Type B pancreatic cell (in vitro differentiated cells): ENCODE measurements at regions not wholly inside any gene's neighbourhood (a gene's known extent, or its start where the extent isn't known, plus 50 kb on each side); places are given as distances from the start of the nearest gene placed in this dataset.

Source experiments
- DNase-seq: peaks from one replicate; pipeline ENCODE4 v3.0.0; 2021; ENCODE audit warnings: mixed read lengths; ENCODE audit not compliant: unreplicated experiment; ENCODE audit errors: extremely low spot score
- H3K27ac Mint-ChIP-seq: 2 replicates; pipeline ENCODE4 v1.8.0; 2021; ENCODE audit warnings: mild to moderate bottlenecking, mixed read lengths
- H3K27me3 Mint-ChIP-seq: 2 replicates; pipeline ENCODE4 v1.8.0; 2021; ENCODE audit warnings: mixed read lengths
- H3K36me3 Mint-ChIP-seq: 2 replicates; pipeline ENCODE4 v1.8.0; 2021; ENCODE audit warnings: mixed read lengths
- H3K4me1 Mint-ChIP-seq: one replicate; pipeline ENCODE4 v1.8.0; 2021; ENCODE audit warnings: mixed read lengths; ENCODE audit not compliant: unreplicated experiment
- H3K4me3 Mint-ChIP-seq: 2 replicates; pipeline ENCODE4 v1.8.0; 2021; ENCODE audit warnings: mild to moderate bottlenecking, mixed read lengths
- H3K9me3 Mint-ChIP-seq: 2 replicates; pipeline ENCODE4 v1.8.0; 2021; ENCODE audit warnings: mixed read lengths
- CTCF ChIP-seq: fragments of 200-600 bp; sonication (generic); conservative IDR thresholded peaks from 2 replicates; pipeline ENCODE4 v1.5.0; 2021; ENCODE audit warnings: antibody characterized with exemption, mild to moderate bottlenecking

GRCh38 chr9:89862316-89862715 lies 257.5 kb downstream of the GADD45G start:
- Mint-ChIP-seq H3K9me3 (peaks cover 10% of the 10 kb centered on the region), H3K4me3 (no peak overlapping the region), H3K27me3 (no peaks in the 10 kb centered on the region), H3K36me3 (peaks cover 3% of the 10 kb centered on the region), H3K27ac (no peak overlapping the region), H3K4me1 (peaks cover 26% of the 10 kb centered on the region)
- DNase-seq = no peak
- TF ChIP-seq CTCF = no peak

DNA sequence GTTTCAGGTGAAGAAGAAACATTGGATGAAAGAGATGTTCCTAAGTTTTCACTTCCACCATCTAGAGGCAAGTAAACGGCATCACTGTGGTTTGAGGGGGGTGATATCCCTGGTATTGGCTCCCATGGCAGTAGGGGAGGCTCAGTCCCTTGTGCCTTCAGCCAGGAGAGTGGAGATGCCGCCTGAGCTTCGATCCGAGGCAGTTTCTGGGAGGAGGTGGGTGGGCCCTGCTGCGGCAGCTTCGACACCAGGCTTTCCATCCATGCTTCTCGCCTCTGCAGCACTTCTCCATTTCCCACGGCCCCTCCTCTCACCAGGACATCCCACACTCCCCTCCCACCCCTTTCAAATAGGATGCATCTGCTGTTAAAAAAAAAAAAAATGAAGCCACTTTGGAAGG lies 258.3 kb downstream of the GADD45G start:
- Mint-ChIP-seq H3K27ac (no peak overlapping the region), H3K9me3 (peaks cover 8% of the 10 kb centered on the region), H3K27me3 (no peaks in the 10 kb centered on the region), H3K4me3 (no peak overlapping the region), H3K4me1 (peaks cover 26% of the 10 kb centered on the region), H3K36me3 (peaks cover 1% of the 10 kb centered on the region)
- TF ChIP-seq CTCF = no peak
- DNase-seq = no peak

DNA sequence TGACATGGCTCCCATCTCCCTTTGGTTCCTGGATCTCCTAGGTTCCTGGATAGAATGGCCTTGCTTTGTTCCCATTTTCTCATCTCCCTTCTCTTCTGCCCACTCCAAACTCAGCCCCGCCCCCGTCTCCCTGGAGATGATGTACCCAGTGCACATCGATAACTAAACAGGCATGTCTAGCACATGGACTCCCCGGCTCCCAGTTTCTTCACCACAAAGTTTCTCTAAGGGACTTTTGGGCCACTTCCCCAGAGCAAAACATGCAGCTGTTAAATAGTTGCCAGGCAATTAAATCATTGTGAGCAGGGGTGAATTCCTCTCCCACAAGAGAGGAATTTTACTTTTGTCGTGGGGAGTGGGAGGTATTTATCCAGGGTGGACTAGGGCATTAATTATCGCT lies 259.0 kb downstream of the GADD45G start:
- Mint-ChIP-seq H3K9me3 (peaks cover under 1% of the 10 kb centered on the region), H3K27me3 (no peaks in the 10 kb centered on the region), H3K27ac (no peak overlapping the region)

GRCh38 chr9:89864257-89864656 lies 259.4 kb downstream of the GADD45G start:
- peaks cover 26% of the 10 kb centered on the region for H3K4me1 Mint-ChIP-seq
- no peaks in the 10 kb centered on the region for H3K27me3 Mint-ChIP-seq
- H3K4me3 Mint-ChIP-seq = no peak overlapping the region
- no peaks in the 10 kb centered on the region for H3K36me3 Mint-ChIP-seq
- TF ChIP-seq CTCF = no peak
- no peak overlapping the region for H3K27ac Mint-ChIP-seq
- no peaks in the 10 kb centered on the region for H3K9me3 Mint-ChIP-seq
- DNase-seq = no peak

More for the DNA sequence above, 259.0 kb downstream of the GADD45G start:
- no peaks in the 10 kb centered on the region for H3K36me3 Mint-ChIP-seq
- no peak for TF ChIP-seq CTCF
- no peak for DNase-seq
- no peak overlapping the region for H3K4me3 Mint-ChIP-seq
- H3K4me1 Mint-ChIP-seq = peaks cover 26% of the 10 kb centered on the region

DNA sequence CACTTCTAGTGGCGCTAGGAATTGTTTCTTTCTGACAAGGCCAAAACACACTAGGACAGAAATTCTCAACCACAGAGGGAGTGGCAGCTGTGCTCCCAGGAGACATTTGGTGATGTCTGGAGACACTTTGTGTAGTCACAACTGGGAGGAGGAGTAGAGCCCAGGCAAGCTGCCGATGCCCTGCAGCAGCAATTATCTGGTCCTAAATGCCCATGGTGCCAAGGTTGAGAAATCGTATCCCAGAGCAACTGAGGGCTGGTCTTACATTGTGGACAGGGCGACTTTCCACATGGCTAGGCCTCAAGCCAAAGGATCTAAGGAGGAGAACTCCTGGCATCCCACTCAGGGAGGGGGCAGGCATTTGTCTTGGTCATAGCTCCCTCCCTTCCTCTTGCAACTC lies 259.9 kb downstream of the GADD45G start:
- no peak overlapping the region for H3K27ac Mint-ChIP-seq
- H3K4me3 Mint-ChIP-seq = no peak overlapping the region
- H3K9me3 Mint-ChIP-seq = no peaks in the 10 kb centered on the region
- no peak for TF ChIP-seq CTCF
- no peaks in the 10 kb centered on the region for H3K27me3 Mint-ChIP-seq
- no peaks in the 10 kb centered on the region for H3K36me3 Mint-ChIP-seq
- H3K4me1 Mint-ChIP-seq = peaks cover 26% of the 10 kb centered on the region
- DNase-seq = no peak

GRCh38 chr9:89865357-89865756 lies 260.5 kb downstream of the GADD45G start:
- no peaks in the 10 kb centered on the region for H3K36me3 Mint-ChIP-seq
- H3K9me3 Mint-ChIP-seq = no peaks in the 10 kb centered on the region
- no peak for DNase-seq
- no peak overlapping the region for H3K27ac Mint-ChIP-seq
- no peak for TF ChIP-seq CTCF
- no peaks in the 10 kb centered on the region for H3K27me3 Mint-ChIP-seq
- peaks cover 26% of the 10 kb centered on the region for H3K4me1 Mint-ChIP-seq
- no peak overlapping the region for H3K4me3 Mint-ChIP-seq
